ENCODE measurements at regions not wholly inside any gene's neighbourhood (a gene's known extent, or its start where the extent isn't known, plus 50 kb on each side); places are given as distances from the start of the nearest gene placed in this dataset.
A peak's percentile ranks its signal among the peaks of the same experiment; 100 is the strongest.

DNA sequence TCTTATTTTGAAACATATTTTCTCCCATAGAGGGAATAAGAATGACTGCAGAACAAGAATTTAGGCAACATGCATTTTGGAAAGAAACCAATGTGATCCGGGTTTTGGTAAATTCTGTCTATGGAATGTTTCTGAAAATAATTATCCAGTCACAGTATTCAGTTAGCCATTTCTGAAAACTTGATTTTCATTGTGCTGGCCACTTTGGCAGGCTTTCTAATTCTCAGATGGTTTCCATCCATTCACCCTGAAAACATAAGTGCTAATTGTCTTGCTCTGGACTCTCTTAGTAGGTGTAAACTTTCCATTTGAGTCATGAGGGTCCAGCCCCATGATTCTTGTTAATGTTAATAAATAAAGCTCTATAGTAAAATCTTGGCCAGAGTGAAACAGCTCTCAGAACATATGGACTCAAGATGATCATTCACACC is 176.5 kb downstream of the RBM43 start:
- no peak overlapping the region for H3K27ac Mint-ChIP-seq (ENCODE audit: unreplicated experiment)
- no peak for DNase-seq (ENCODE audit: low read depth, low spot score)
- TF ChIP-seq, protein P1, sequence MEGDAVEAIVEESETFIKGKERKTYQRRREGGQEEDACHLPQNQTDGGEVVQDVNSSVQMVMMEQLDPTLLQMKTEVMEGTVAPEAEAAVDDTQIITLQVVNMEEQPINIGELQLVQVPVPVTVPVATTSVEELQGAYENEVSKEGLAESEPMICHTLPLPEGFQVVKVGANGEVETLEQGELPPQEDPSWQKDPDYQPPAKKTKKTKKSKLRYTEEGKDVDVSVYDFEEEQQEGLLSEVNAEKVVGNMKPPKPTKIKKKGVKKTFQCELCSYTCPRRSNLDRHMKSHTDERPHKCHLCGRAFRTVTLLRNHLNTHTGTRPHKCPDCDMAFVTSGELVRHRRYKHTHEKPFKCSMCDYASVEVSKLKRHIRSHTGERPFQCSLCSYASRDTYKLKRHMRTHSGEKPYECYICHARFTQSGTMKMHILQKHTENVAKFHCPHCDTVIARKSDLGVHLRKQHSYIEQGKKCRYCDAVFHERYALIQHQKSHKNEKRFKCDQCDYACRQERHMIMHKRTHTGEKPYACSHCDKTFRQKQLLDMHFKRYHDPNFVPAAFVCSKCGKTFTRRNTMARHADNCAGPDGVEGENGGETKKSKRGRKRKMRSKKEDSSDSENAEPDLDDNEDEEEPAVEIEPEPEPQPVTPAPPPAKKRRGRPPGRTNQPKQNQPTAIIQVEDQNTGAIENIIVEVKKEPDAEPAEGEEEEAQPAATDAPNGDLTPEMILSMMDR (conservative IDR thresholded peaks at IDR 0.05) = no peak
- no peaks in the 10 kb centered on the region for H3K27me3 Mint-ChIP-seq (ENCODE audit: low read depth)
- H3K4me1 Mint-ChIP-seq = peaks cover 21% of the 10 kb centered on the region
- peaks cover 3% of the 10 kb centered on the region for H3K9me3 Mint-ChIP-seq
- no peaks in the 10 kb centered on the region for H3K36me3 Mint-ChIP-seq (ENCODE audit: low read depth)
- H3K4me3 Mint-ChIP-seq = no peak overlapping the region

DNA sequence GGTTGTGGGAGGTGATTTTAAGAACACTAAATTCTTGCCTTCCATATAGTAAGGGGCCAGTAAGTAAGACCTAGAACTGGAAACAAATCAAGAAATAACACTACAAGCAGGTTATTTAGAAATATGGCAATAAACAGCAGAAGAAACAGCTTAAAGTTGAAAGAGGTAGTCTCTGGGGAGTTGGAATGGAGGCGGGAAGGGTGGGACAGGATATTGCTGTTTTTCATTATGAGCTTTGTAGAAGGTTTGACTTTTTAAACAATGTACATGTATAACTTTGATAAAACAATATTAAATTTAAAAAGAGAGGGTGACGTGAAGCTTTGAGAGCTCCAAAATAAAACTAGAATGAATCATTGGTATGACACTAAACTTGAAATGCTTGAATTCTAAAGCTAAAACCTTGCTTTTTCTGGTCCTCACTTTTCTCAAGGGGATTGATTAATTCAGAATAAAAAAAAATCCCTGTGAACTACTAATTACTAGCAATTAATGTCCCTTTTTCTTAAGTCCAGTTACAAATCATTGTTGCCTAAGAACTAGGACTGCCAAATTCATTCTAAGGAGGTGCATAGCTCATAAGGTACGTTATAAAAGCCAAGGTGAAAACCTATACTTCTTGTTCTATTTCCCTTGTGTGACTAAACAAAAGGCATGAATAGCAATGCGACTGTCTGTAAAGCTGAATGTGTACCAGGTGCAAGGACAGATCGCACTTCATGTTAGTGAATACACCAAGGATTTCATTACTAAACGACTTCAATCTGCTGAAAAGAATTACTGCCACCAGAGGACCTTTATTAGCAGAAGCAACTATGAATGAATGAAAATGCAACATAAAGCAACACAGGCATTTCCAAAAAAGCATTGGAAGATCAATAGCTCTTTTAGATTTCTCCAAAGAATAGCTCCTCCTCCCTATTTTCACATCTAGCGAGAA is 177.5 kb downstream of the RBM43 start:
- Mint-ChIP-seq H3K9me3 (peaks cover 3% of the 10 kb centered on the region), H3K36me3 (ENCODE audit: low read depth) (no peaks in the 10 kb centered on the region), H3K4me3 (no peak overlapping the region), H3K27ac (ENCODE audit: unreplicated experiment) (no peak overlapping the region), H3K4me1 (peaks cover 21% of the 10 kb centered on the region), H3K27me3 (ENCODE audit: low read depth) (no peaks in the 10 kb centered on the region)
- TF ChIP-seq, protein P1 (conservative IDR thresholded peaks at IDR 0.05) = no peak
- no peak for DNase-seq (ENCODE audit: low read depth, low spot score)

DNA sequence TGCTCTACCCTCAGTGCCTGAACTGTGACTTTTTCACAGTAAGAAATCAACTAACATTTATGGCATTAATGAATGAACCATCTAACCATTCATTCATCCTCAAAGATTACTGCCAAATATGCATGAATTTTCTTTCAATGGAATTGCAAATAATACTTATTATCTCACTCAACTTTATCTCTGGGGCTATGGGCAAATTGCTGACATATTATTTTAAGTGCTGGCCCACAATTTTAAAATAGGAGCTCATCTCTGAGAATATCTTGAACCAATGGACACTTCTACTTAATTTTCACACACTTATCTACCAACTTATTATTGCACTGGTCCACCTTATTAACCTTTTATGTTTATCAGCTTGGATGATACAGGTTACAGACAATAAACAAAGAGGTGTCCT is 182.8 kb downstream of the RBM43 start:
- Mint-ChIP-seq H3K27me3 (ENCODE audit: low read depth) (no peaks in the 10 kb centered on the region), H3K4me1 (peaks cover 7% of the 10 kb centered on the region), H3K9me3 (peaks cover 21% of the 10 kb centered on the region), H3K36me3 (ENCODE audit: low read depth) (peaks cover 11% of the 10 kb centered on the region), H3K4me3 (no peak overlapping the region), H3K27ac (ENCODE audit: unreplicated experiment) (no peak overlapping the region)
- TF ChIP-seq, protein P1 (conservative IDR thresholded peaks at IDR 0.05) = no peak
- DNase-seq (ENCODE audit: low read depth, low spot score) = no peak

DNA sequence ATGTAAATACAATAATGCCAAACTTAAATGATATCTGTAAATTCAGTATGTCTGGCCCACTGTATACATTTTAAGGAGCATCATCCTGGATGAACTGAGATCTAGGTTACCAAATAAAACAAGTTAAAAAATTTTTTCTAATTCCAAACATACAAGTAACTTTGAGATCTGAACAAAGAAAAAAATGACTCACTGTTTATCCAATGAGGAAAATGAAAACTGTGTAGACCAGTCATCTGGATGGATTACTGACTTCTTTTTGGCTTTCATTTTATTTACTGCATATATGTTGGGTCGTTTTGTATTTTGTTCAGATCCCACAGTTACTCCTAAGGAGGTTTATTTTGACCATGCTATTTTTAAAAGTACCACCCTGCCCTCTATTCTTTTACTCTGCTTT is 189.8 kb downstream of the RBM43 start:
- H3K4me1 Mint-ChIP-seq = peaks cover 8% of the 10 kb centered on the region
- peaks cover 5% of the 10 kb centered on the region for H3K36me3 Mint-ChIP-seq (ENCODE audit: low read depth)
- TF ChIP-seq, protein P1 (conservative IDR thresholded peaks at IDR 0.05) = no peak
- H3K27me3 Mint-ChIP-seq (ENCODE audit: low read depth) = no peaks in the 10 kb centered on the region
- no peak overlapping the region for H3K27ac Mint-ChIP-seq (ENCODE audit: unreplicated experiment)
- no peak for DNase-seq (ENCODE audit: low read depth, low spot score)
- H3K4me3 Mint-ChIP-seq = no peak overlapping the region
- H3K9me3 Mint-ChIP-seq = peaks cover 12% of the 10 kb centered on the region

DNA sequence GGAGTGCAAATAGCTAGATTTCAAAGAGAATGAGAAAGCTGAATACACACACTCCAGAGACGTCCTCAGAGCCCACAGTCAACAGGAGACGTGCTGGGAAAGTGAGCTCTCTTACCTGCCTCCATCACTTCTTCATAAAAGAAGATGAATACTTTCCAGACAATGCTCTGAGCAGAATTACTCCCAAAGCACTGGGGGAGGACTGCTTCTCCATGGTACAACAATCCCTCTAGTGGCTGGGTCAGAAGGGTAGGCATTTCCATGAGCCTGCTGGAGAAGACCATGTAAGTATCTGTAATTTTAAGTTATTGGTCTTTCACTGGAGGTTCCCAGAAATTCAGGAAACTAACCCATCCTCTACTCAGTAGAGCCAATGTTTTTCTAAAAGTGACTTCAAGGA is 190.3 kb downstream of the RBM43 start:
- Mint-ChIP-seq H3K4me1 (peaks cover 8% of the 10 kb centered on the region), H3K27me3 (ENCODE audit: low read depth) (no peaks in the 10 kb centered on the region), H3K4me3 (no peak overlapping the region), H3K9me3 (peaks cover 9% of the 10 kb centered on the region), H3K36me3 (ENCODE audit: low read depth) (peaks cover 4% of the 10 kb centered on the region), H3K27ac (ENCODE audit: unreplicated experiment) (no peak overlapping the region)
- TF ChIP-seq, protein P1 (conservative IDR thresholded peaks at IDR 0.05) = peak; percentile 54
- DNase-seq (ENCODE audit: low read depth, low spot score) = no peak

Data from neural crest cell (in vitro differentiated cells).